ENCODE measurements at regions not wholly inside any gene's neighbourhood (a gene's known extent, or its start where the extent isn't known, plus 50 kb on each side); places are given as distances from the start of the nearest gene placed in this dataset.

- TF ChIP-seq POLR2A (IDR thresholded peaks at IDR 0.05; ENCODE audit: low read length) (no peak), GATA1 (IDR thresholded peaks at IDR 0.05; ENCODE audit: low read depth, low read length) (no peak)
Observed at GRCh38 chr7:112855227-112855626, 65.0 kb upstream of the TMEM168 start.

Data from erythroblast (primary cell).